HG03439 (cell line): ENCODE measurements at regions not wholly inside any gene's neighbourhood (a gene's known extent, or its start where the extent isn't known, plus 50 kb on each side); places are given as distances from the start of the nearest gene placed in this dataset.
"Not testable (repeated sequence)": the region's sequence is repeated elsewhere in the genome, so short reads cannot be mapped to it uniquely, and the experiment has no call there.

ENCODE experiments used
- ATAC-seq: cut with Tn5 transposase; IDR thresholded peaks from one replicate; pipeline ENCODE4 v1.9.1; 2021; ENCODE audit warnings: mild to moderate bottlenecking, moderate library complexity; ENCODE audit not compliant: unreplicated experiment

GRCh38 chr4:4670869-4671268 is 129.0 kb upstream of the STX18 start:
- ATAC-seq, result no peak

- ATAC-seq, result no peak
Observed at GRCh38 chr4:4668355-4669210, 126.7 kb upstream of the STX18 start.

GRCh38 chr4:4667622-4668081 is 125.8 kb upstream of the STX18 start:
- no peak for ATAC-seq

GRCh38 chr4:4666693-4667621 is 125.1 kb upstream of the STX18 start:
- no peak for ATAC-seq

GRCh38 chr4:4666187-4666586 is 124.3 kb upstream of the STX18 start:
- no peak for ATAC-seq

GRCh38 chr4:4664234-4664633 is 122.4 kb upstream of the STX18 start:
- no peak for ATAC-seq

- ATAC-seq, result no peak
Observed at GRCh38 chr4:4663028-4663427, 121.2 kb upstream of the STX18 start.

GRCh38 chr4:4662230-4662629 is 120.4 kb upstream of the STX18 start:
- no peak for ATAC-seq

- ATAC-seq, result no peak
Observed at GRCh38 chr4:4659871-4660651, 118.2 kb upstream of the STX18 start.

GRCh38 chr4:4658052-4658451 is 116.2 kb upstream of the STX18 start:
- no peak for ATAC-seq

- ATAC-seq, result no peak
Observed at GRCh38 chr4:4656977-4657376, 115.1 kb upstream of the STX18 start.

- ATAC-seq, result no peak
Observed at GRCh38 chr4:4655901-4656300, 114.1 kb upstream of the STX18 start.

- ATAC-seq, result no peak
Observed at GRCh38 chr4:4655011-4655410, 113.2 kb upstream of the STX18 start.

GRCh38 chr4:4651811-4652755 is 110.2 kb upstream of the STX18 start:
- ATAC-seq, result no peak

GRCh38 chr4:4647041-4647440 is 105.2 kb upstream of the STX18 start:
- ATAC-seq, result no peak

GRCh38 chr4:4645743-4646142 is 103.9 kb upstream of the STX18 start:
- no peak for ATAC-seq

- not testable (repeated sequence) for ATAC-seq
Observed at GRCh38 chr4:4644277-4644676, 102.4 kb upstream of the STX18 start.

GRCh38 chr4:4643743-4644142 is 101.9 kb upstream of the STX18 start:
- ATAC-seq, result not testable (repeated sequence)

- ATAC-seq, result no peak
Observed at GRCh38 chr4:4643306-4643705, 101.5 kb upstream of the STX18 start.

- no peak for ATAC-seq
Observed at GRCh38 chr4:4642496-4643000, 100.7 kb upstream of the STX18 start.
